GM21528 (cell line): ENCODE measurements at regions not wholly inside any gene's neighbourhood (a gene's known extent, or its start where the extent isn't known, plus 50 kb on each side); places are given as distances from the start of the nearest gene placed in this dataset.
"Not testable (repeated sequence)": the region's sequence is repeated elsewhere in the genome, so short reads cannot be mapped to it uniquely, and the experiment has no call there.

Experiments
- ATAC-seq: cut with Tn5 transposase; IDR thresholded peaks from one replicate; pipeline ENCODE4 v1.9.1; 2021; ENCODE audit warnings: mild to moderate bottlenecking, moderate library complexity; ENCODE audit not compliant: unreplicated experiment, low FRiP score

DNA sequence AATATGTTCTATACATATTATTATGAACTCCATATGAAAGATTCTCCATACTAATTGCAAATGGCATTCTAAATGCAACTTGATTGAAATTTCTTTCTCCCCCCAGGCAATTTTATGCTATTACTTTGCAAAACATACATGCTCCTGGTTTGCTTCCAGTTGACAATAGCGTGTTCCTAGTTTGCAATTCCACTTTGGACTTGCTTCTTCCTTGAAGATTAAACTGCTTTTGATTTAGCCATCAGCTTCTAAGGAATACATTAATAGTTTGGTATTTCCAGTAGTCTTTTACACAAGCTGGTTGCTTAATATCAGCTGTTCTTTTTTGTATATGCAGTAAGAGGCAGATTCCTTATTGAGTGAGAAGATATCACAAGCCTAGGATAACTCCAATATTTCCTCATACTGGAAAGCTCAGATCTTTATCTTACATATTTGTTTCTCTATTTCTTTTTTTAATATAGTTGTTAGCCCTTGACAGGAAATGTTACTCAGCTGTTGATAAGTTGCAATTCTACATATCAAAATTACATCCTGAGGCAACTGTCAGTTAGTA, 1941.7 kb upstream of the LRRTM1 start:
- no peak for ATAC-seq

DNA sequence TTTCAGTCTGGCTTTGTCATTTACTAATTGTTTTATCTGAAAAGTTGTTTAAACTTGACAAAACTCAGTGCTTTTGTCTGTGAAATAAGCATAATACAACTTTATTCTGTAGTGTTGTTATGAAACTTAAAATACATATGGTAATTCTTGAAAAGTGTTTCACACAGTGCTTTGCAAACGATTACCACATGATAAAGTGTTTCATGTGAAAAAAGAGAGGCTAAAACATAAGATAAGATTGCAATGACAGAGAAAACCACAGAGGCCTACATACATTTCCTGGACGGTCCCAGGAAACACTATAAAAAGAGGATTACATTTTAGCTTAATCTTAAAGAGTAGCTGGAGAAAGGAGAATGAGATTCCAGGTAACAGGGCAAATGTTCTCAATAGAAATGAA, 1934.6 kb upstream of the LRRTM1 start:
- no peak for ATAC-seq

DNA sequence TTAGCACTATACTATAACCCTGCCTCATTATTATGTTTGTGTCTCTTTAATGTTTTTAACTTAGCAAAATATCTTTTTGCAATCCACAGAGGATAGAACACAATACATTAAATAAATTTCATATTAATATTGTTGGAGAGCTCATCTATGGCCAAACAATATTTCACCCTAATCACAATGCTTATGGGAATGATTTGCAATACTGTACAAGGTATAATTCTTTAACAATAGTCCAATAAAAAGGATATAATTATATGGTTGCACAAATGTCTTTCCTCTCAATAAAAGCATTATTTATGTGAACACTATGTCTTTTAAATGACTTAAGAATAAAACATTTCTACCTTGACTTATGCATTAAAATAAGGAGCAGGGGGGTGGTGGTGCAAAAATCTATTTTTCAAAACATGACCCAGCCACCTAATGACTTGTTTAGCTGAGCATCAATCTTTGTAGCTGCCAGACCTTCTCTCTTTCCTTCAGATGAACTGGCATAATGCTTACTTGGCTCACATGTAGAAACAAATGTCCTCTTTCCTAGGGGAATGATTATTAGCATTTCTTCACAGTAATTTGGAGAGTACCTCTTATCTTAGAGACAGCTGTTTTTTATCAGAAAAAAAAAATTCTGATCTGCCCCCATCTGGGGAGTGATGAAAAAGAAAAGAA, 1933.6 kb upstream of the LRRTM1 start:
- ATAC-seq: no peak

DNA sequence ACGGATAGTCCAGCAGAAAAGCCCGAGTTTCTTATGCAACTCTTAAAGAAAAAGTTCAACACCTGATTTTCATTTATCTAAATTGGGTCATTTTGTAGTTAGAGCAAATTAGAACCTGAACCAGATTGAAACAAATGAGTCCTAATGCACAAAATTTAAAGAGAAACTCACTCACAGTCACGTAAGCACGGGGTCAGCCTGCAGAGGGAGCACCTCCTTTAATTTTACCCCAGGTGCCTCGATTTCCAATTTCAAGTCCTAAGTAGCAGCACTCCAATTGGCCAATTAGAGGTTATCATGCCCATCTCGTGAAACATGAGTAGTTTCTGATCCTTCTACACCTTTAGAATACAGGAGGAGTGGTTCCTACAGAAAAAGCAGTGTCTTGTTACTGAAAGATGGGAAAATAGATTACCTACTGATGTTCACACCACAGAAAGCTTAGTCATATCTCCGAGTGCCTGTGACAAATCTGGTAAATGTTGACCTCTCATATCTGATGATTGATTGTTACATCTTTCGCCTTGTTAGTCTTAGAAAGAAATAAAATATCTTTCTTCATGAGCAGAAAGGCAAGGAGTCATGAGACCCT, 1929.8 kb upstream of the LRRTM1 start:
- ATAC-seq: no peak

DNA sequence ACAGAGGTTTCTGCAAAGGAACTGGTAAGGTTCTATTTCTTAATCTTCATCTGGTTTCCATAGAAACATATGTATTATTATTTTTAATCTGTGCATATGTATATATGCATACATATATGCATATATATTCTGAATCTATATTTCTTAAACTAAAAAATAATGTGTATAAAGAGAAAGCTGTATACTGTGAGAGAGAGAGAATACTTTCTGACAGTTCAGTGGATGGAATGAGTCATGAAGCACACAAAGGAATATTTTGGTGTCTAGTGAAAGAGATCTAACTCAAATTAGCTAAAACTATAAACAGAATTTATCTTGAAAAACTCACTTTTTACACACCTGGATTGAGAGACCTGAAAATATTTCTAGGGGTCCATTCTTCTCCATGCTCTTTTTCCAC, 1929.3 kb upstream of the LRRTM1 start:
- ATAC-seq: no peak

DNA sequence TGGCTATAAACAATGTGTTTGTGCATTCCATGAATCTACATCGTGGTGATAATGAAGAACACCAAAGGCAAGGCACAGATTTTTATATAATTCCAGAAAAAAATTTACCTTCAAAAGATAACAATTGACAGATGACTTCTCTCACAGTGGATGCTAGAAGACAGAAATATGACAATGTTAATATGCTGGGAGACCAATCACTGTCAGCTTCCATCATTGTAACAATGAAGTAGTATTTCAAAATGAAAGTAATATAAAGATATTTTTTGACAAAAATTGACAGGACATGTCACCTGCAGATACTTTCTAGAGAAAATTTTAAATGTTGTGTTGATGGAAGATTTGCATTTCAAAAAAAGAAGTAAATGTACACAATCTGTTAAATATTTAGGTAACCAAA, 1925.9 kb upstream of the LRRTM1 start:
- no peak for ATAC-seq

DNA sequence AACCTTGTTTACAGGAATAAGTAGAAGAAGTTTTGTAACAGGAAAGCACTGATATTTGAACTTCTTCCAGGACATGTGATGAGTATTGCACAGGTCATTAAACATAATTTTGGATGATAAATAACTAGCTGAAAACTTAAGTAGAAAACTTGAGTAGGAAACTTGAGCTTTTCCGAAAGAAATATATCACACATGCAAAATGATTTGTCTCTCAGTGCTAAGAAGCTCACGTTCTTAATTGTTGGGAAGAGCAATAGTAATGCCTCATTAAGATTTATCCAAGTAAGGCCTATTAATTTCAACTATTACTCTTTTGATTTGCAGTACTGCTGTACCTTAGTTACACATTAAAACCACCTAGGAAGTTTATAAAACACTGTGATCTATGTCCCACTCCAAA, 1921.9 kb upstream of the LRRTM1 start:
- no peak for ATAC-seq

DNA sequence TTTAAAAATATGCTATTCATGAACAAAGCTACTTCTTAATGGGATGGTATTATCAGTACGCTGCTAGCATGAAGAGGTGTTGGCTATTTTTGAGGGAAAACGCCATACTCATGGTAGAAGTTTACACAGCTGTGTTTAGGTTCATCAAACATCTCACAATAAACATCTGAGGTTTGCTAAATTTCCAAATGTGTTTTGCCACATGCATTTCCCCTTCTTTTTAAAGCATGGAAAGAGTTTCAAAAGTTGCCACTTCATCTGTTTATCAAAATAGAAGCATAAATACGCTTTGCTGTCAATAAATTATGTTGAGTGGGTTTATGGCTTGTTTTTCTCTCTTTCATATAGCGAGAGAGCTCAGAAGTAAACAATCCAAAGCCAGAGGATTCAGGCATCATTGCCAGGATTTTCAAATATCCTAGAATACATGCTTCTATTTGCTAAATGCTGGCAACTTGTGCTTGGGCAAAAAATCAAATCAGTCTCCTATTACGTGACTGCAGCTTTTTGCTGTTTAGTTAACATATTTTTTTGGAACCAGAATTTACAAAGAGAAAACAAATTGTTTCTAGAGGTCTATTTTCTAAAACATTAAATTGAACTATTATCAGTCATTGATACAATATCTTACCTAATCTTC, 1919.9 kb upstream of the LRRTM1 start:
- ATAC-seq: no peak

DNA sequence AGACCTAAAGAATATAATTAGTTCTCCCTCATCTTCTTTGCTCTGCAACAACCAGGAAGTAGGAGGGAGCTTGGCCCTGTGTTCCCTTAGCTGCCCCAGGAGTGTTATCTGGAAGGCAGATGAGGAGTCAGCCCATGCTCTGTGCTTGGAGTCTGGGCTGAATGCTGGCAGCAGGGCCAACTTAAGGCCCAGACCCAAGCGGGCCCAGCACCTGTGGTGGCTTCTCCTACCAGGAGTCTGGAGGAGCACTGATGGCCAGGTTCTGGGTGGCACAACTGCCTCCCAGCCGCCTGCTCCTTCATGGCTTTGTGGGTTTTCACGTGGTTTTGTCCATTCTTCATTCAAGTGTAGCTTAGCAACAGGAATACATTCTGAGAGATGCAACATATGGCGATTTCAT, 1910.7 kb upstream of the LRRTM1 start:
- ATAC-seq: no peak

DNA sequence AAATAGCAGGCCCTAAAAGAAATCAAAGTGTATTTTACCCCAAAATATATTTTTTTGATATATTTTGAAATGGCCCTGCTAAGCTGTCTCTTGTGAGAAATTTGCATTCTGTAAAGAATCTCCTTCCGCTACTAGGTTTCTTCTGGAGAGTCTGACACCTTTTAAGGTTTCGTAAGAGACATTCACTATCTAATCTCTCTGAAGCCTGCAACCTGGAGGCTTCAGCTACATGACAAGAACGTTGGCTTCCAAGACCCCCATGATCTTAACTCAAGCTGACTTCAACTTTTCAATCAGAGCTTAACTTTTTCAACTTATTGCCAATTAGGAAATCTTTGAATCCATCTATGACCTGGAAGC, 1894.9 kb upstream of the LRRTM1 start:
- ATAC-seq: no peak

DNA sequence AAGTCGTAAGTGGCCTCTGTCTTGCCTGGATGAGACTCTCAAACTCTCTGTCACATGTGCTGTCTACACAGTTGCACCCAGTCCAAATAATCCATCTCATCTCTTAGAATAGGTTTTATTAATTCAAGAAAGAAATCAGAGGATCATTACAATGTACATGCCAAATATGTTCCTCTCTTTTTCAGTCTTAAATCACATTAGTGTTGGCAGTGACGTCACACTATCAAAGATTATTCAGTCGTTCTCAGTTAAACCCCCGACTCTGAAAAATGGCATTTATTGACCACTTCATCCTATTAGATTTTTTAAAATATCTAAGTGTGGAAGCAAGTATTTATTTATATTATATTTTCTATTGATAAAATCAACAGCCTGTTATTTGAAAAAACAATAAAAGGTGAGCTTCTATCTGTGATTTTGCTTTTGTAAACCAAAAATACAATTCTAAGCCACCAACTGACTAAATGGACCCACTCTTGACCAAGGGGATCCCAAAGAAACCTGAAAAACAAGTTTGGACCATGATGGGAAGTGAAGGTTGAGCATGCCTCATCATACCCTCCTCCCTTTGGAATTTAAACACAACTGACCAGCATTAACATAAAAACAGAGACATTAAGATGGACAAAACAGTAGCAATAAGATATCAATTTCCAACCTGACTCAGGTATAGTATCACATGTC, 1894.4 kb upstream of the LRRTM1 start:
- no peak for ATAC-seq

DNA sequence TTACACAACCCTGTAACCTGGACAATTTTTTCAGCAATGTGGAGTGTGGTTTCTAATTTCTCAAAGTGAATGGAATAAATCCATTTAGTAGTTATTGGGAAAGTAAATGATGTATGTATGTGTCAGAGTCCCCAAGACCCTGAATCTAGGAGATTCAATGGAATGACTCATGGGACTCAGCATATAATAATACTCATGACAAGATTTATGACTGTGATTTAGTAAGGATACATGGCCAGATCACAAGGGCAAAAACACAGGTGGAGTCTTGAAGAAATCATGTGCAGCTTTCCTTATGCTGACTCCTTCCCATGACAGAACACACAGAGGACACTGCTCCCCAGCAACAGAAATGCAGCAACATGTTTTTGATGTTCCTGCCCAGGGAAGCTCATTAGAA, 1877.7 kb upstream of the LRRTM1 start:
- no peak for ATAC-seq

DNA sequence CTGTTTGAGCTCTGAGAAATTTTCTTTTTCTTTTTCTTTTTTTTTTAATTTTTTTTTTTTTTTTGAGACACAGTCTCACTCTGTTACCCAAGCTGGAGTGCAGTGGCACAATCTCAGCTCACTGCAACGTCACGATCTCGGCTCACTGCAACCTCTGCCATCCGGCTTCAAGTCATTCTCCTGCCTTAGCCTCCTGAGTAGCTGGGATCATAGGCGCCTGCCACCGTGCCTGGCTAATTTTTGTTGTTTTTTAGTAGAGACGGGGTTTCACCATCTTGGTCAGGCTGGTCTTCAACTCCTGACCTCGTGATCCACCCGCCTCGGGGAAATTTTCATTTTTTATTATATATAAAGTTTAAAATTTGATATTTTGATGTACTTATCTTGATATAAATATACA, 1870.7 kb upstream of the LRRTM1 start:
- ATAC-seq: not testable (repeated sequence)

DNA sequence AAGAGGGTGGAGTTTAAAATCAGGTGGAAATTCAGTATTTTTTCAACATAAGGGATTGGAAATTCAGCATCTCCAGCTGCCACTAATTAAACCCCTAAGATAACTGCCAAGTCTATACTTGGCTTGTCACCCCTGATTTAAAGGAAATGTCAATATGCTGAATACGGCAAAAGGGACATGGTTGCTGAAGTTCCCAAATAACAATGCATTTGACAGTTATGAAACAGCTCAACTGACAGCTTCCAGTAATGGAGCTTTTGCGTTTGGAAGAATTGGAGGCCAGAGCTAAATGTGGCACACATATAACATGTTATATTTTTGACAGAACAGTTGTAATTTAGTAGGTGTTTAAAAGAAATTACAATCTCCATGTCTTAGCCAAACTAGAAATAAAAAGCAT, 1867.9 kb upstream of the LRRTM1 start:
- ATAC-seq: no peak

DNA sequence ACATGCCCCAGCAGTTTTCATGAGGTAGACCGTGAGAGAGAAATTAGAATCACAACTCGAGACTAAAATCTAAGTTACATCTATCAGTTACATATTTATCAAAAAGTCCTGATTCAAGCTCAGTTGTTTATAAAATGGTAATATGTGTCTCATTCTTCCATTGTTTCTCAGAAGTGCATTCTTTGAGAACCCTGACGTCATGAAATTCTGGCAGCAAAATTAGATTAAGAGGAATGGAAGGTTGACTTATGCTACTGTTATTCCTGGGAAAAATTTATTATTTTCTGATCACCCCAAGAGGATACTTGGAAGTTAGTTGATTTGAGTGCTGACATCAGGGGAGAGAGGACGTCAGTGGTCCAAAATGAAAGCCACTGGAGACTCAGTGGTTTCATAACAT, 1864.8 kb upstream of the LRRTM1 start:
- no peak for ATAC-seq

DNA sequence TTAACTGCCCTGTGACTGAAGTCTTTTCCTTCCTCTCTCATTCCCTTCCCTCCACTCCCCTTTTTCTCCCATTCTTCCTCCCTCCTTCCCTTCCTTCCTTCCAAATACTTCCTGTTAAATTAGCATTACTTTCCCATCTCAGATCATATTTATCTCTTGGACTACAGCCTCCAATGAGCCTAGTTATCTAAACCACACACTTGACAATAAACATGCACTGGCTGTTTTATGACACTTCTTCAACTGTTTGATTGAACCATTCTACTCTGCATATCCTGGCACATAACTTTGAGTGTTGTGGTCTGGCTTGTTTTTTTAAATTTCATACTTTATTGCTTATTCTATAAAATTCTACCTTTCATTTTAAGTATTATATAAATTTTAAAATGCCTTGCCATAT, 1860.8 kb upstream of the LRRTM1 start:
- ATAC-seq: no peak

DNA sequence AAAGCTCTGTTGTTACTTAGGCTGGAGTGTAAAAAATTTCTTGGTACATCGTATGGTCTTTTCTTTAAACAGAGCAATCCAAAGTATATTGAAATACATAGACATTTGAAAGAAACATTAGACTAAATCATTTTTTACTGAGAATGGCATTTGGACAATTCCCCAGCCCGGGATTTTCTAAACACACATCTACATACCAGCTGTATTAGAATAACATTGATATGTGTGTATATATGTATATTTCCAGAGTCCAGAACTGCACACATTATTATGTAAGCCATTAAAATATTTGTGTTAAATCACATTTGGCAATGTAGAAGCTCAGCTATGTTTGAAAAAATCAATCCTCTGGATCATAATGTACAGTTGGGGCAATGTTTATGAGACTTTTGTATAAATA, 1853.6 kb upstream of the LRRTM1 start:
- ATAC-seq: no peak

DNA sequence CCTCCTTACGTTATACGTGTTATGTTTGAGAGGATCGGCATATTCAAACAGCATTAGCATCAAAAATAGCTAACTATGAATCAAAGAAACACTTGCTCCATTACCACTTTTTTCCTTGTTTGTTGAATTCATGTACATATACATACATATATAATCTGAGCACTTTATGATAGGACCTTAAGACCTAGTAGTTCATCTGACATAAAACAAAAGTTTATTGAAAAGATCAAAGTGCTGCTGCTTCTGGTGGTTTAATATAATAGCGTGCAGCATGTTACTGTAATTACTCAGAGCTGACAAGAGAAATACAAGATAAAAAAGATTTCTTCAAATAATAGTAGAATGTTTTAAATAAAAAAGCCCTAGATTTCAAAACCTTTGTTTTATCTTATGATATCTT, 1850.9 kb upstream of the LRRTM1 start:
- no peak for ATAC-seq

DNA sequence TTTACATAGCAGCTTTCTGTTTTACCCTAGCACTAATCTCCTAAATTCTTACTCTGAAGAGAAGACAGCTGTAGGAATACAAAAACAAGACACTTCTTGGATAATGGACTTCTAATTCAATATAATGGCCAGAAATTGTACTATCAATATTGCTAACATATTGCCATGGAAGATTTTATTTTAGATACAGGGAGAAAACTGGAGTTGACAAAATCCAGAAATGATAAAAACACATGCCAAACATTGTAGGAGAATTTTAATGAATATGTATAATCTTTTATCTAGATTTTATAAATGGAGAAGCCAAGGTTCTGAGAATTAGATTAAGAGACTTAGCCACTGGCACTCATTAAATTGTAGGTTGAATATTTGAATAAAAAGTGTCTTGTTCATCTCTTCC, 1838.8 kb upstream of the LRRTM1 start:
- no peak for ATAC-seq

DNA sequence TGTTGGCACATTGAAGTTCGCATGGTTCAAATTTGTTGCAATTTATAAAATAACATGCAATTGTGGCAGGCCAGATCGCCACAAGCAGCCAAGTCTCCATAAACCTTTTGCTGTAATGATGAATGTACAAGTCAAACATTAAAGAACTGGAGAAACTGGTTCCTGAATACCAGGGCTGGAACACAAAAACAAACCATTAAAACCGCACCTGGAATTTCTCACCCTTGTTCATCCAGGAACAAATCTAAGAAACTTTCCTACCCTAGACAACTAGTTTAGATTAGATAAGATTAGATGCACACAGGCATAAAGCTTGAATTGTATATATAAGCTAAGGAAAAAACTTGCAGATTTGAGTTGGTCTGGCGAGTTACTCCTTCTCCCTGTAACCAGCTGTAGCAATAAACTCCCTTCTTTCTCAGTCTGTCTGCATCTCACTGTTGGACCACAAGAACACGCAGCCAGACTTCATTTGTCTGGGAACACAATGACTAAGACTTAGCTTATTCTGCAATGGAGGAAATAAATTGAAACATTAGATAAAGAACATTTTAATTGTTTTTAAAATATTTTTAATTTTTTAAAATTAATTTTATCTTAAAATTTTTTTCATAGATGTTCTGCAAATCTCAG, 1835.5 kb upstream of the LRRTM1 start:
- no peak for ATAC-seq

DNA sequence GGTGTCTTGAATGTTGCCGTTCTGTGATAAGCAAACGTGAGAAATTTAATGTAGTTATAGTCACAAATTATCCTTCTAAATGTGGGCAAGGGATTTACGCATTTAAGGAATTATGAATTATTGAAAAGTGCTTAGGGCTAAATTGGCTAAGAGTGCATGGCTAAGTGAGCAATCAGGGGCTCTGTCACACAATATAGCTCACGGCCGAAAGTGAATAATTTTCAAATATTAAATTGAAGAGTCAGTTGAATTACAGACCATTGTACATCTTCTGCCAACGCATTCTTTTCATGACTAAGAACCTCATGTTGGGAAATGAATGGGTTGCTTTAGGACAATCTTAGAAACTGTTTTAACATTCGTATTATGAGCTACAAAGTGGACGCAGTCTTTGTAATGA, 1832.9 kb upstream of the LRRTM1 start:
- ATAC-seq: no peak
